PC-3 (cell line): ENCODE measurements at regions not wholly inside any gene's neighbourhood (a gene's known extent, or its start where the extent isn't known, plus 50 kb on each side); places are given as distances from the start of the nearest gene placed in this dataset.

Experiments
- ATAC-seq: fragments of 200-7000 bp; cut with Tn5 transposase; 2 replicates; pipeline ENCODE4 v1.9.1; 2020; ENCODE audit warnings: mild to moderate bottlenecking, moderate library complexity
- BruUV-seq: library from RNA; stranded (reverse); fragments of 400-500 nt; replicated peaks from 2 replicates; lab custom pipeline; 2021; lab: Mats Ljungman, UMichigan
- CTCF ChIA-PET: fragments of 300-600 bp; sonication (Branson Sonifier 250); formaldehyde crosslinking; loops from one replicate; lab custom pipeline; 2022; ENCODE audit warnings: antibody characterized with exemption; lab: Charles Lee
- POLR2A ChIA-PET: fragments of 300-600 bp; sonication (Branson Sonifier 250); formaldehyde crosslinking; loops from one replicate; lab custom pipeline; 2022; ENCODE audit warnings: antibody characterized with exemption; ENCODE audit not compliant: unreplicated experiment; lab: Charles Lee
- DNase-seq: peaks from one replicate; pipeline ENCODE4 v3.0.0-alpha.2; 2015
- H2AFZ ChIP-seq: fragments of 300-600 bp; sonication (generic); 2 replicates; pipeline ENCODE4 v1.6.0; 2016; ENCODE audit warnings: antibody characterized with exemption, low read length
- H3F3A ChIP-seq: fragments of 300-600 bp; sonication (generic); one replicate; pipeline ENCODE4 v1.6.0; 2017; ENCODE audit warnings: antibody characterized with exemption, low read length, control low read depth, mild to moderate bottlenecking; ENCODE audit not compliant: unreplicated experiment
- H3K27ac ChIP-seq: fragments of 300-600 bp; sonication (generic); 2 replicates; pipeline ENCODE4 v1.5.1; 2016; ENCODE audit warnings: mild to moderate bottlenecking, low read length
- H3K27me3 ChIP-seq: fragments of 300-600 bp; sonication (generic); 2 replicates; pipeline ENCODE4 v1.6.1; 2016; ENCODE audit warnings: low read length, mixed read lengths
- H3K36me3 ChIP-seq: fragments of 300-600 bp; sonication (generic); 2 replicates; pipeline ENCODE4 v1.6.1; 2016; ENCODE audit warnings: low read depth, mixed run types, low read length, mixed read lengths
- H3K4me1 ChIP-seq: fragments of 300-600 bp; sonication (generic); 2 replicates; pipeline ENCODE4 v1.5.1; 2016; ENCODE audit warnings: low read length; ENCODE audit not compliant: insufficient read depth
- H3K4me2 ChIP-seq: fragments of 300-600 bp; sonication (generic); 2 replicates; pipeline ENCODE4 v1.6.0; 2016; ENCODE audit warnings: low read length
- H3K4me3 ChIP-seq: fragments of 300-600 bp; sonication (generic); 2 replicates; pipeline ENCODE4 v1.5.1; 2016; ENCODE audit warnings: mild to moderate bottlenecking, low read length, mixed read lengths
- H3K79me2 ChIP-seq: fragments of 300-600 bp; sonication (generic); 2 replicates; pipeline ENCODE4 v1.6.1; 2017; ENCODE audit warnings: low read length, mixed read lengths
- H3K9ac ChIP-seq: fragments of 300-600 bp; sonication (generic); 2 replicates; pipeline ENCODE4 v1.6.0; 2016; ENCODE audit warnings: mild to moderate bottlenecking, low read length
- H3K9me2 ChIP-seq: fragments of 300-600 bp; sonication (generic); replicated peaks from 2 replicates; pipeline ENCODE4 v1.6.1; 2016; ENCODE audit warnings: mixed run types, low read length, mixed read lengths
- H3K9me3 ChIP-seq: fragments of 300-600 bp; sonication (generic); 2 replicates; pipeline ENCODE4 v1.6.1; 2016; ENCODE audit warnings: low read length, mixed read lengths
- H4K20me1 ChIP-seq: fragments of 300-600 bp; sonication (generic); 2 replicates; pipeline ENCODE4 v1.6.1; 2016; ENCODE audit warnings: low read length, mixed read lengths
- CTCF ChIP-seq: fragments of 300-600 bp; sonication (generic); conservative IDR thresholded peaks from 2 replicates; pipeline ENCODE4 v1.5.1; 2017; ENCODE audit warnings: antibody characterized with exemption, low read depth, mild to moderate bottlenecking, low read length
- EZH2 ChIP-seq: fragments of 300-600 bp; sonication (generic); IDR thresholded peaks from one replicate; pipeline ENCODE4 v1.6.1; 2017; ENCODE audit warnings: antibody characterized with exemption, mild to moderate bottlenecking, low read length; ENCODE audit not compliant: unreplicated experiment
- EZH2phosphoT487 ChIP-seq: fragments of 300-600 bp; sonication (generic); IDR thresholded peaks from 2 replicates; pipeline ENCODE4 v1.6.1; 2018; ENCODE audit warnings: mild to moderate bottlenecking, antibody characterized with exemption, low read length, borderline replicate concordance
- intact Hi-C: fragments of 100-400 bp; cut with micrococcal nuclease; formaldehyde crosslinking; loops from 2 replicates; pipeline ENCODE4 v1.9.0; 2023

DNA sequence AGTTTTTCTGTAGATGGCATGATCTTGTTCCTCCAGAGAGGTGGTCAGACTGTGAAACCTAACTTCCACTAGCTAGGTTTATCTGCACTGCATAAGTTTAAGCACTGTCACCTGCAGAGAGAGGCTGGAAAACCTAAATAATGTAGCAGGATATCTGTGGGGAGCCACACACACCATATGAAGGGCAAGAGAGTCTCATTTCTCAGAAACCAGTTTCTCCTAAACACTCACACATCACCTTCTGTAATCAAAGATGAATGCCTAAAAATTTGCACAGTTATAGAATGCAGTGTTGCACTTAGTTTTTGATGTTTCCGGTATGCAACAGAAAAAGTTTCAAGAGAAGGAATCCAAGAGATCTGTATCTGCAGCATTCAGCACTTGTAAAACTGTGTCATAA lies 654.6 kb downstream of the ADGRL2 start:
- Histone ChIP-seq H2AFZ (no peak overlapping the region), H3K9me2 (no peaks in the 10 kb centered on the region), H3K9me3 (peaks cover 10% of the 10 kb centered on the region; the same call in 1 of the 2 replicates), H3F3A (no peaks in the 10 kb centered on the region), H3K4me1 (no peaks in the 10 kb centered on the region), H3K79me2 (no peaks in the 10 kb centered on the region), H3K27me3 (no peaks in the 10 kb centered on the region), H3K4me3 (no peak overlapping the region), H3K4me2 (no peak overlapping the region), H3K9ac (no peak overlapping the region), H4K20me1 (no peaks in the 10 kb centered on the region), H3K27ac (no peak overlapping the region), H3K36me3 (no peaks in the 10 kb centered on the region)
- POLR2A ChIA-PET, result no interaction called here
- DNase-seq (no peak), ATAC-seq (no peak)
- TF ChIP-seq EZH2phosphoT487, result no peak
- no peak for TF ChIP-seq CTCF
- TF ChIP-seq EZH2, result no peak
- no TSS peak for BruUV-seq
- intact Hi-C loops, result no loop called here
- CTCF ChIA-PET, result no interaction called here

GRCh38 chr1:82454431-82454830 lies 653.7 kb downstream of the ADGRL2 start:
- CTCF ChIA-PET, result no interaction called here
- no TSS peak for BruUV-seq
- Histone ChIP-seq H3K36me3 (no peaks in the 10 kb centered on the region), H3K9ac (no peak overlapping the region), H3K4me2 (no peak overlapping the region), H3K4me1 (no peaks in the 10 kb centered on the region), H3K9me3 (peaks cover 10% of the 10 kb centered on the region; the same call in 1 of the 2 replicates), H4K20me1 (no peaks in the 10 kb centered on the region), H3K79me2 (no peaks in the 10 kb centered on the region), H3K9me2 (no peaks in the 10 kb centered on the region), H3K27me3 (no peaks in the 10 kb centered on the region), H3F3A (no peaks in the 10 kb centered on the region), H3K4me3 (no peak overlapping the region), H3K27ac (no peak overlapping the region), H2AFZ (no peak overlapping the region)
- TF ChIP-seq CTCF (no peak), EZH2 (no peak), EZH2phosphoT487 (no peak)
- DNase-seq, result no peak
- ATAC-seq, result no peak
- intact Hi-C loops, result no loop called here
- POLR2A ChIA-PET, result no interaction called here

GRCh38 chr1:82453511-82454185 lies 652.9 kb downstream of the ADGRL2 start:
- TF ChIP-seq EZH2 (no peak), EZH2phosphoT487 (no peak)
- no peak for DNase-seq
- no peaks in the 10 kb centered on the region for H3F3A ChIP-seq

More at GRCh38 chr1:82453511-82454185, 652.9 kb downstream of the ADGRL2 start:
- Histone ChIP-seq H3K9ac (no peak overlapping the region), H3K36me3 (no peaks in the 10 kb centered on the region), H3K9me3 (peaks cover 10% of the 10 kb centered on the region; the same call in 1 of the 2 replicates), H3K9me2 (no peaks in the 10 kb centered on the region), H3K79me2 (no peaks in the 10 kb centered on the region), H3K27me3 (no peaks in the 10 kb centered on the region), H2AFZ (no peak overlapping the region), H3K27ac (no peak overlapping the region), H3K4me2 (no peak overlapping the region), H3K4me1 (no peaks in the 10 kb centered on the region), H4K20me1 (no peaks in the 10 kb centered on the region), H3K4me3 (no peak overlapping the region)
- no peak for ATAC-seq
- ChIA-PET CTCF (no interaction called here), POLR2A (no interaction called here)
- no TSS peak for BruUV-seq
- intact Hi-C loops, result no loop called here
